Prostate gland (tissue), 2 donors: ENCODE measurements at regions not wholly inside any gene's neighbourhood (a gene's known extent, or its start where the extent isn't known, plus 50 kb on each side); places are given as distances from the start of the nearest gene placed in this dataset.
"Not testable (repeated sequence)": the region's sequence is repeated elsewhere in the genome, so short reads cannot be mapped to it uniquely, and the experiment has no call there.

Experiments
- POLR2A ChIP-seq: fragments of 450-650 bp; IDR thresholded peaks from one replicate; pipeline ENCODE4 v1.6.1; 2016; ENCODE audit warnings: antibody characterized with exemption, mild to moderate bottlenecking
- POLR2AphosphoS5 ChIP-seq: sonication (generic); formaldehyde crosslinking; IDR thresholded peaks from one replicate; pipeline ENCODE4 v1.6.1; 2017; ENCODE audit warnings: antibody characterized with exemption
- TF ChIP-seq, protein P1 (sequence below), 4 experiments: fragments of 200-600 bp in 2 of 4; fragments of 450-650 bp in 2 of 4; sonication (generic) in 2 of 4; IDR thresholded peaks; 1 replicate in 3 of 4; 2 replicates in 1 of 4; pipeline ENCODE4 v1.5.1; 2016 to 2019; ENCODE audit warnings: antibody characterized with exemption in 4 of 4, mild to moderate bottlenecking in 2 of 4, moderate library complexity in 2 of 4

DNA sequence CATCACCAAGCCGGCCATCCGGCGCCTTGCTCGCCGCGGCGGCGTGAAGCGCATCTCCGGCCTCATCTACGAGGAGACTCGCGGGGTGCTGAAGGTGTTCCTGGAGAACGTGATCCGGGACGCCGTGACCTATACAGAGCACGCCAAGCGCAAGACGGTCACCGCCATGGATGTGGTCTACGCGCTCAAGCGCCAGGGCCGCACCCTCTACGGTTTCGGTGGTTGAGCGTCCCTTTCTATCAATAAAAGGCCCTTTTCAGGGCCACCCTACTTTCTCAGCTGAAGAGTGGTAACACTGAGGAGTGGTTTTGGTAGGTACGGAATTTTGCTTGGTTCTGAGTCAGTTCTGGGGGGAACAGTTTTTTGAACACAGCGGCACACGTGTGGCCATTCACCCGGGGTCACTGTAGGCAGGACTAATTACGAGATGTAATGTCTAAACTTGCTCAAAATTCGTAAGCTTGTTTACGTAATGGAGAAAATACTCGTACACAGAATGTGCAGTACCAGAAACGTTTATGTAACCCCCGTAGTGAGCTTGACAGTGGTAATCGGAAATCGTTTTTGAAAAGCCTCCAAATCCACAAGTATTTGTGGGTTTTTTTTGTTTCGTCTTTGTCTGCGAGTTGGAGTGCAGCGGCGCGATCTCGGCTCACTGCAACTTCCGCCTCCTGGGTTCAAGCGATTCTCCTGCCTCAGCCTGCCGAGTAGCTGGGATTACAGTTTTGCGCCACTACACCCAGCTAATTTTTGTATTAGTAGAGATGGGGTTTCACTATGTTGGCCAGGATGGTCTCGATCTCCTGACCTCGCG is 87.8 kb downstream of the OR2B2 start:
- TF ChIP-seq, protein P1, sequence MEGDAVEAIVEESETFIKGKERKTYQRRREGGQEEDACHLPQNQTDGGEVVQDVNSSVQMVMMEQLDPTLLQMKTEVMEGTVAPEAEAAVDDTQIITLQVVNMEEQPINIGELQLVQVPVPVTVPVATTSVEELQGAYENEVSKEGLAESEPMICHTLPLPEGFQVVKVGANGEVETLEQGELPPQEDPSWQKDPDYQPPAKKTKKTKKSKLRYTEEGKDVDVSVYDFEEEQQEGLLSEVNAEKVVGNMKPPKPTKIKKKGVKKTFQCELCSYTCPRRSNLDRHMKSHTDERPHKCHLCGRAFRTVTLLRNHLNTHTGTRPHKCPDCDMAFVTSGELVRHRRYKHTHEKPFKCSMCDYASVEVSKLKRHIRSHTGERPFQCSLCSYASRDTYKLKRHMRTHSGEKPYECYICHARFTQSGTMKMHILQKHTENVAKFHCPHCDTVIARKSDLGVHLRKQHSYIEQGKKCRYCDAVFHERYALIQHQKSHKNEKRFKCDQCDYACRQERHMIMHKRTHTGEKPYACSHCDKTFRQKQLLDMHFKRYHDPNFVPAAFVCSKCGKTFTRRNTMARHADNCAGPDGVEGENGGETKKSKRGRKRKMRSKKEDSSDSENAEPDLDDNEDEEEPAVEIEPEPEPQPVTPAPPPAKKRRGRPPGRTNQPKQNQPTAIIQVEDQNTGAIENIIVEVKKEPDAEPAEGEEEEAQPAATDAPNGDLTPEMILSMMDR (IDR thresholded peaks at IDR 0.05): not testable (repeated sequence)
- TF ChIP-seq POLR2A, POLR2AphosphoS5: not testable (repeated sequence)
